Naive thymus-derived CD4-positive, alpha-beta T cell (primary cell): ENCODE measurements at regions not wholly inside any gene's neighbourhood (a gene's known extent, or its start where the extent isn't known, plus 50 kb on each side); places are given as distances from the start of the nearest gene placed in this dataset.

Experiments
- ATAC-seq: fragments of 150-1000 bp; cut with Tn5 transposase; 2 replicates; pipeline ENCODE4 v1.10.0; 2021; ENCODE audit warnings: mild to moderate bottlenecking, moderate library complexity
- CTCF ChIA-PET: fragments of 350-600 bp; sonication (Branson Sonifier 250); formaldehyde crosslinking; loops from one replicate; lab custom pipeline; 2021; ENCODE audit warnings: antibody characterized with exemption; lab: Charles Lee
- POLR2A ChIA-PET: fragments of 350-600 bp; sonication (Branson Sonifier 250); formaldehyde crosslinking; loops from one replicate; lab custom pipeline; 2021; ENCODE audit warnings: antibody characterized with exemption, inconsistent platforms; lab: Charles Lee
- DNase-seq, 9 donors: peaks; one replicate each; pipeline versions ENCODE4 v3.0.0 to v3.0.0-alpha.2; 2020 to 2022; ENCODE audit warnings: mixed read lengths in 1 of 9
- H3K27ac ChIP-seq: one replicate; pipeline ENCODE4 v1.7.0; 2013; ENCODE audit warnings: mild to moderate bottlenecking, low read depth, low read length, moderate library complexity
- H3K27me3 ChIP-seq, 2 donors: one replicate each; pipeline ENCODE4 v1.7.0; 2013; ENCODE audit warnings: low read length in 2 of 2, mild to moderate bottlenecking in 2 of 2, moderate library complexity in 2 of 2; ENCODE audit not compliant: control insufficient read depth in 2 of 2, insufficient read depth in 2 of 2
- H3K36me3 ChIP-seq, 3 experiments: 1 replicate in 2 of 3; 2 replicates in 1 of 3; pipeline ENCODE4 v1.7.0; 2013; ENCODE audit warnings: low read length in 3 of 3, mild to moderate bottlenecking in 3 of 3, moderate library complexity in 1 of 3; ENCODE audit not compliant: insufficient read depth in 3 of 3, control insufficient read depth in 2 of 3
- H3K4me1 ChIP-seq, 2 donors: one replicate each; pipeline ENCODE4 v1.7.0; 2013; ENCODE audit warnings: low read length in 2 of 2, mild to moderate bottlenecking in 2 of 2, moderate library complexity in 1 of 2; ENCODE audit not compliant: control insufficient read depth in 2 of 2, insufficient read depth in 2 of 2
- H3K4me3 ChIP-seq: 2 replicates; pipeline ENCODE4 v1.7.0; 2013; ENCODE audit warnings: mild to moderate bottlenecking, low read length
- H3K9me3 ChIP-seq, 3 experiments: 1 replicate in 2 of 3; 2 replicates in 1 of 3; pipeline ENCODE4 v1.7.0; 2013; ENCODE audit warnings: low read length in 3 of 3; ENCODE audit not compliant: control insufficient read depth in 2 of 3
- H3K27ac Mint-ChIP-seq, 9 donors: one replicate each; pipeline ENCODE4 v1.8.0; 2020 to 2022; ENCODE audit warnings: mixed read lengths in 9 of 9, mild to moderate bottlenecking in 8 of 9, moderate library complexity in 5 of 9, inconsistent platforms in 2 of 9
- H3K27me3 Mint-ChIP-seq, 5 donors: one replicate each; pipeline ENCODE4 v1.8.0; 2021 to 2022; ENCODE audit warnings: mixed read lengths in 5 of 5, mild to moderate bottlenecking in 1 of 5
- H3K36me3 Mint-ChIP-seq, 5 donors: one replicate each; pipeline ENCODE4 v1.8.0; 2020 to 2022; ENCODE audit warnings: mixed read lengths in 5 of 5, mild to moderate bottlenecking in 3 of 5, inconsistent platforms in 1 of 5
- H3K4me1 Mint-ChIP-seq, 7 donors: one replicate each; pipeline ENCODE4 v1.8.0; 2020 to 2022; ENCODE audit warnings: mixed read lengths in 7 of 7, mild to moderate bottlenecking in 3 of 7, inconsistent platforms in 1 of 7
- H3K4me3 Mint-ChIP-seq, 10 donors: one replicate each; pipeline ENCODE4 v1.8.0; 2020 to 2022; ENCODE audit warnings: mild to moderate bottlenecking in 10 of 10, mixed read lengths in 10 of 10, moderate library complexity in 6 of 10, inconsistent platforms in 2 of 10
- H3K9me3 Mint-ChIP-seq, 11 donors: one replicate each; pipeline ENCODE4 v1.8.0; 2020 to 2022; ENCODE audit warnings: mixed read lengths in 11 of 11, mild to moderate bottlenecking in 4 of 11, inconsistent platforms in 1 of 11, moderate library complexity in 1 of 11
- intact Hi-C, 2 donors: fragments of 100-400 bp; cut with micrococcal nuclease; formaldehyde crosslinking; loops; one replicate each; pipeline ENCODE4 v1.15.1; 2023

GRCh38 chr2:101622210-101623030, 75.1 kb upstream of the MAP4K4 start:
- Histone ChIP-seq H3K27ac (no peak overlapping the region), H3K4me3 (no peak overlapping the region), H3K36me3 (no peaks in the 10 kb centered on the region), H3K9me3 (no peaks in the 10 kb centered on the region), H3K4me1 (peaks cover 5 to 15% of the 10 kb centered on the region in 2 donors), H3K27me3 (no peaks in the 10 kb centered on the region)
- intact Hi-C loops: loop anchor here in 1 of 2 donors (5.0 kb wide), 1 partner anchor 50 kb away; no protein-coding TSS in a partner anchor
- ATAC-seq (no peak), DNase-seq (peak in 1 of 9 donors; percentile 5)
- Mint-ChIP-seq H3K36me3 (peaks cover 0 to under 1% (median 0%) of the 10 kb centered on the region in 5 donors), H3K4me1 (peaks cover 18 to 43% (median 38%) of the 10 kb centered on the region in 7 donors), H3K9me3 (peaks cover 0 to 1% (median 0%) of the 10 kb centered on the region in 11 donors), H3K27ac (peak overlapping the region; percentile 57 to 94 (median 81)), H3K4me3 (peak overlapping the region; percentile 4 to 80 (median 52)), H3K27me3 (no peaks in the 10 kb centered on the region)
- ChIA-PET CTCF (interaction anchor here (1.1 kb wide), 1 partner anchor 14 kb away, joined by 3 read pairs; no protein-coding TSS in a partner anchor), POLR2A (interaction anchor here (0.6 kb wide), 1 partner anchor 110 kb away, joined by 3 read pairs; no protein-coding TSS in a partner anchor)

GRCh38 chr2:101619191-101619591, 78.3 kb upstream of the MAP4K4 start:
- CTCF ChIA-PET: no interaction called here
- Histone ChIP-seq H3K9me3 (no peaks in the 10 kb centered on the region), H3K4me1 (peaks cover 5 to 15% of the 10 kb centered on the region in 2 donors), H3K4me3 (no peak overlapping the region), H3K27me3 (no peaks in the 10 kb centered on the region), H3K36me3 (no peaks in the 10 kb centered on the region), H3K27ac (no peak overlapping the region)
- POLR2A ChIA-PET: no interaction called here
- no peak for ATAC-seq
- intact Hi-C loops: no loop called here
- no peak for DNase-seq
- Mint-ChIP-seq H3K36me3 (no peaks in the 10 kb centered on the region), H3K9me3 (peaks cover 0 to 1% (median 0%) of the 10 kb centered on the region in 11 donors), H3K4me1 (peaks cover 18 to 40% (median 35%) of the 10 kb centered on the region in 7 donors), H3K27me3 (peaks cover 0 to 3% (median 0%) of the 10 kb centered on the region in 5 donors), H3K4me3 (no peak overlapping the region), H3K27ac (peak overlapping the region in 1 of 9 donors; percentile 40)

- intact Hi-C loops: no loop called here
- no peak overlapping the region for H3K27ac Mint-ChIP-seq
- ATAC-seq (no peak), DNase-seq (no peak)
- no peaks in the 10 kb centered on the region for H3K36me3 ChIP-seq
- no peaks in the 10 kb centered on the region for H3K27me3 ChIP-seq
- H3K4me1 ChIP-seq: peaks cover 4% of the 10 kb centered on the region in 2 donors
- no peaks in the 10 kb centered on the region for H3K36me3 Mint-ChIP-seq
- CTCF ChIA-PET: no interaction called here
- peaks cover 0 to 3% (median 0%) of the 10 kb centered on the region in 5 donors for H3K27me3 Mint-ChIP-seq
- H3K4me3 Mint-ChIP-seq: no peak overlapping the region
- peaks cover 9 to 29% (median 22%) of the 10 kb centered on the region in 7 donors for H3K4me1 Mint-ChIP-seq
- POLR2A ChIA-PET: no interaction called here
- H3K9me3 Mint-ChIP-seq: no peaks in the 10 kb centered on the region
- no peaks in the 10 kb centered on the region for H3K9me3 ChIP-seq
- no peak overlapping the region for H3K27ac ChIP-seq
- no peak overlapping the region for H3K4me3 ChIP-seq
These were observed 79.7 kb upstream of the MAP4K4 start for GRCh38 chr2:101617796-101618195.

- no peaks in the 10 kb centered on the region for H3K9me3 ChIP-seq
- CTCF ChIA-PET: no interaction called here
- peaks cover 6 to 23% (median 16%) of the 10 kb centered on the region in 7 donors for H3K4me1 Mint-ChIP-seq
- POLR2A ChIA-PET: interaction anchor here (0.7 kb wide), 1 partner anchor 10 kb away, joined by 4 read pairs; no protein-coding TSS in a partner anchor
- DNase-seq (no peak), ATAC-seq (no peak)
- no peak overlapping the region for H3K4me3 ChIP-seq
- intact Hi-C loops: no loop called here
- no peaks in the 10 kb centered on the region for H3K36me3 ChIP-seq
- no peaks in the 10 kb centered on the region for H3K4me1 ChIP-seq
- H3K27me3 Mint-ChIP-seq: peaks cover 0 to 3% (median 0%) of the 10 kb centered on the region in 5 donors
- H3K27ac ChIP-seq: no peak overlapping the region
- no peaks in the 10 kb centered on the region for H3K27me3 ChIP-seq
- no peak overlapping the region for H3K4me3 Mint-ChIP-seq
- H3K36me3 Mint-ChIP-seq: no peaks in the 10 kb centered on the region
- H3K27ac Mint-ChIP-seq: peak overlapping the region in 2 of 9 donors; percentile 25 to 48
- no peaks in the 10 kb centered on the region for H3K9me3 Mint-ChIP-seq
These were observed 80.3 kb upstream of the MAP4K4 start for GRCh38 chr2:101617188-101617587.

- H3K9me3 Mint-ChIP-seq: peaks cover 0 to 4% (median 0%) of the 10 kb centered on the region in 11 donors
- H3K36me3 ChIP-seq: no peaks in the 10 kb centered on the region
- H3K4me1 ChIP-seq: no peaks in the 10 kb centered on the region
- no peak overlapping the region for H3K27ac ChIP-seq
- peaks cover 0 to 3% (median 0%) of the 10 kb centered on the region in 5 donors for H3K36me3 Mint-ChIP-seq
- intact Hi-C loops: no loop called here
- H3K4me3 Mint-ChIP-seq: no peak overlapping the region
- H3K4me3 ChIP-seq: no peak overlapping the region
- H3K27me3 Mint-ChIP-seq: peaks cover 0 to 3% (median 0%) of the 10 kb centered on the region in 5 donors
- ATAC-seq (no peak), DNase-seq (no peak)
- no peak overlapping the region for H3K27ac Mint-ChIP-seq
- ChIA-PET CTCF (no interaction called here), POLR2A (interaction anchor here (1.0 kb wide), 1 partner anchor 43 kb away, joined by 3 read pairs; no protein-coding TSS in a partner anchor)
- H3K4me1 Mint-ChIP-seq: peaks cover 0 to 10% (median 5%) of the 10 kb centered on the region in 7 donors
- no peaks in the 10 kb centered on the region for H3K9me3 ChIP-seq
- no peaks in the 10 kb centered on the region for H3K27me3 ChIP-seq
These were observed 83.3 kb upstream of the MAP4K4 start for GRCh38 chr2:101614127-101614759.

GRCh38 chr2:101613056-101613704, 84.3 kb upstream of the MAP4K4 start:
- H3K27me3 Mint-ChIP-seq: peaks cover 0 to 3% (median 0%) of the 10 kb centered on the region in 5 donors
- ATAC-seq: no peak
- DNase-seq: no peak
- no peak overlapping the region for H3K27ac Mint-ChIP-seq
- no peak overlapping the region for H3K4me3 Mint-ChIP-seq
- ChIA-PET CTCF (interaction anchor here (0.6 kb wide), 1 partner anchor 140 kb away, joined by 3 read pairs; no protein-coding TSS in a partner anchor), POLR2A (no interaction called here)
- H3K36me3 Mint-ChIP-seq: peaks cover 0 to 7% (median 0%) of the 10 kb centered on the region in 5 donors
- peaks cover 0 to 9% (median 0%) of the 10 kb centered on the region in 11 donors for H3K9me3 Mint-ChIP-seq
- Histone ChIP-seq H3K9me3 (no peaks in the 10 kb centered on the region), H3K4me3 (no peak overlapping the region), H3K36me3 (no peaks in the 10 kb centered on the region), H3K27ac (no peak overlapping the region), H3K4me1 (no peaks in the 10 kb centered on the region), H3K27me3 (no peaks in the 10 kb centered on the region)
- intact Hi-C loops: no loop called here
- peaks cover 0 to 7% (median 0%) of the 10 kb centered on the region in 7 donors for H3K4me1 Mint-ChIP-seq
